GM12874 (cell line): ENCODE measurements at regions not wholly inside any gene's neighbourhood (a gene's known extent, or its start where the extent isn't known, plus 50 kb on each side); places are given as distances from the start of the nearest gene placed in this dataset.

Source experiments
- TF ChIP-seq, protein P1 (sequence below): IDR thresholded peaks from 2 replicates; pipeline ENCODE4 v1.5.1; 2011; ENCODE audit warnings: low read depth, mild to moderate bottlenecking, control low read depth, low read length, moderate library complexity; ENCODE audit not compliant: insufficient read depth

GRCh38 chr14:56004786-56005185 lies 113.4 kb upstream of the PELI2 start:
- TF ChIP-seq, protein P1, sequence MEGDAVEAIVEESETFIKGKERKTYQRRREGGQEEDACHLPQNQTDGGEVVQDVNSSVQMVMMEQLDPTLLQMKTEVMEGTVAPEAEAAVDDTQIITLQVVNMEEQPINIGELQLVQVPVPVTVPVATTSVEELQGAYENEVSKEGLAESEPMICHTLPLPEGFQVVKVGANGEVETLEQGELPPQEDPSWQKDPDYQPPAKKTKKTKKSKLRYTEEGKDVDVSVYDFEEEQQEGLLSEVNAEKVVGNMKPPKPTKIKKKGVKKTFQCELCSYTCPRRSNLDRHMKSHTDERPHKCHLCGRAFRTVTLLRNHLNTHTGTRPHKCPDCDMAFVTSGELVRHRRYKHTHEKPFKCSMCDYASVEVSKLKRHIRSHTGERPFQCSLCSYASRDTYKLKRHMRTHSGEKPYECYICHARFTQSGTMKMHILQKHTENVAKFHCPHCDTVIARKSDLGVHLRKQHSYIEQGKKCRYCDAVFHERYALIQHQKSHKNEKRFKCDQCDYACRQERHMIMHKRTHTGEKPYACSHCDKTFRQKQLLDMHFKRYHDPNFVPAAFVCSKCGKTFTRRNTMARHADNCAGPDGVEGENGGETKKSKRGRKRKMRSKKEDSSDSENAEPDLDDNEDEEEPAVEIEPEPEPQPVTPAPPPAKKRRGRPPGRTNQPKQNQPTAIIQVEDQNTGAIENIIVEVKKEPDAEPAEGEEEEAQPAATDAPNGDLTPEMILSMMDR = no peak

- TF ChIP-seq, protein P1 = no peak
Measured at GRCh38 chr14:56005191-56006053, 112.8 kb upstream of the PELI2 start.

- TF ChIP-seq, protein P1 = no peak
Measured at GRCh38 chr14:56008150-56008549, 110.1 kb upstream of the PELI2 start.

DNA sequence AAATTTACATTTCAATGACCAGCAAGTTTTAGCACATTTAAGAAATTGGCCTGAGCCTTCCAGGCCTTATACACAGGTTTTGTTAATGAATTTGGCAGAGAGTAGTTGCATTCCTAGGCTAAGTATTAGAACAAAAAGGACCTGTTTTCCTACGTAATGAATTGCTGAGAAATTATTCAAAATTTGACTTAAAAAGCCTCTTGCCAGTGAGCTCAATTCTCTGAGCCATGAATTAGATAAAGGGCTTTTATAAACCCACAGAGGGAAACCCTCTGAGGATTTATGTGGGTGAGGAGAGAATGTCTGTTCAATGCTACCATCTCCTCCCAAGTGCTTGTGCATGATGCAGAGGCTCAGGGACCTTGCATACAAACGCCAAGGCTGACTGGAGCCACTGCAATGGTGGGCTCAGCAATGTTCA lies 94.5 kb upstream of the PELI2 start:
- TF ChIP-seq, protein P1 = no peak

DNA sequence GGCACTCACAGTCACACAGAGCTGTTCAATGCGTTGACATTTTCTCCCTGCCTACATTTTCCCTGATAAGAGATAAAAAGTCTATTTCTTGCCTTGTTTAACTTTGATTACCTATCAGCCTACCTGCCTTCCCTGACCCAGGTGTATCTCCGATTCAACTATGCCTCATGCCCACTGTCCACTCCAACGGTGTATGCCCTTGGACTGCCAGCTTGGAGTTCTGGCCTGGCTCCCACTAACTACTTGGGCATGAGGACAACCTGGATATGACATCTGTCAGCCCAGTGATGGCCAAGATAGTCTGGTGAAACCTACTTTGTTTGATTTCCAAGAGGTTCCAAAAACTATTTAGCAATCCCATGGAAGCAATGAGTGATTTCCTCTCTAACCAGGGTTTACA lies 93.0 kb upstream of the PELI2 start:
- TF ChIP-seq, protein P1 = no peak

GRCh38 chr14:56026506-56026905 lies 91.7 kb upstream of the PELI2 start:
- TF ChIP-seq, protein P1 = no peak

- TF ChIP-seq, protein P1 = no peak
Measured at GRCh38 chr14:56027421-56027820, 90.8 kb upstream of the PELI2 start.
